Tongue (tissue), 1 donor: ENCODE measurements at regions not wholly inside any gene's neighbourhood (a gene's known extent, or its start where the extent isn't known, plus 50 kb on each side); places are given as distances from the start of the nearest gene placed in this dataset.
A peak's percentile ranks its signal among the peaks of the same experiment; 100 is the strongest.

Experiments used
- DNase-seq: peaks from one replicate; pipeline ENCODE4 v3.0.0-alpha.2; 2015

DNA sequence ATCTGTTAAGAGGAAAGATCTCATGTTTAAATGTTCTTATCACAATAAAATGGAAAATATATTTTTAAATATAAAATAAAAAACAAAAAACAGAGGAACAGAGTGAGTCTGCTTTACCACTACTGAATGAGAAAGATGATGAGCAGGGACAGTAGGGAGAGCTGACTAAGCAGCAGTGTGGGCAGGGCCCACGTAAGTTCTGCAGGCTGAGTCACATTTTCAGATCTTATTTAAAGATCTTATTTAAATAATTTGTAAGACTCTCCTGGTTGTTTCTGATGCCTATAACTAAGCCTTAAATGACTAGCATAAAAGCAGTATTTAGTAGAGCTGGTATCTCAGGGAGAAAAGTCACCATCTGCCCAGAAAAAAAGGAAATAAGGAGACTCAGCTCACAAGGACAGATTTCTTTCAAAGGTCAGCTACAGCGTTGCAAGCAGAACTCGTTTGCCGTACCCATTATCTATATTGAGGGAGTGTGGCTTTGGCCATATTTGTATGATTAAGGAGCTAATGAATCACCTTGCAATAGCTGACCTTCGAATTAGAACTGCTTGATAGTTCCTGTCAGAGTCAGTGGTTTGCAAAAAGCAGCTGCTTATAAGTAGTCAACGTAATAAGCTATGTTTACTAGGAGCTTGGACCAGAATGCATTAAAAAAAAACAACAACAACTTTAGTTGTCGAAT is 322.1 kb upstream of the CHAC2 start:
- no peak for DNase-seq

DNA sequence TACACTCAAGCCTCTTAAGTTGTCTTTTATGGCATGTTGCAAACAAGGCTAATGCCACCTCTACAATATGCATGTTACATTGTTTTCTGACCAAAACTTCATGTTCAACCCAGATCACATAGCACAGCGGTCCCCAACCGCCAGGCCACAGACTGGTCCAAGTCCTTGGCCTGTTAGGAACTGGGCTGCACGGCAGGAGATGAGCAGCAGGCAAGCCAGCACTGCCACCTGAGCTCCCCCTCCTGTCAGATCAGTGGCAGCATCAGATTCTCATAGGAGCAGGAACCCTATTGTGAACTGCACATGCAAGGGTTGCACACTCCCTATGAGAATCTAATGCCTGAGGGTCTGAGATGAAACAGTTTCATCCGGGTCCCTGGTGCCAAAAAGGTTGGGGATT is 324.8 kb upstream of the CHAC2 start:
- DNase-seq: no peak

DNA sequence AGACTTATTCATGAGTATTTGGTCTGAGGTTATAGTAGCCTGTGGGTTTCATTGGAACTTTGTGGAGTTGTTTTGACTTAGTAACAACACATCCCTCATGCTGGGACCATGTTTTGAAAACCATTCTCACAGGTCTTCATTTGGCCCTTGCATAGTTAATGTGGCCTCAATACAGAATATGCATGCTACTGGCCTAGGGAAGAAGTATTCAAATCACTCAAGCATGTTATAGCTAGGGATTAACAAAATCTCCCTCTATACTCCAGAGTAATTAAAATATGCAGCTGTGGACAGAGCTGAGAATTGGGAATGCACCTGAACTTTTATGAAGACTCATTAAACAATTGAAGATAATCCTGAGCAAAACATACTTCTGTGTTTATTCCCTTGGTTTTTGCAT is 325.5 kb upstream of the CHAC2 start:
- DNase-seq: no peak

DNA sequence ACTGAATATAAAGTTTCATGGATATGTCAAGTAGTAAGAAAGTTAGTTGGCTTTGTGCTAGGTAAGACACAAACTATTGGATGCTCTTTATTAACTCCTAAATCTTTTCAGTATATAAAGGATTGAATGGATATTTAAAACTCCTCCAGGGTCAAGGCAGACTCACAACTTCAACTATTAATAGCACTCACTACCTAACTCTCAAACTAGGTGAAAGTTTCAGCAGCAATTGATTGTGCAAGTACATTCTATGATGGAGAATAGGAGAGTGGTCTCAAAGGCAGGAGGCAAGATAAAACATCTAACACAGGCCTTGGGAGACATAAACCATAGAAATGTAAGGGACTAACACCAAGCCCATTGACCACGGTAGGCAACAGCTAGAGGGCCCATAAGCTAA is 328.9 kb upstream of the CHAC2 start:
- DNase-seq: no peak

DNA sequence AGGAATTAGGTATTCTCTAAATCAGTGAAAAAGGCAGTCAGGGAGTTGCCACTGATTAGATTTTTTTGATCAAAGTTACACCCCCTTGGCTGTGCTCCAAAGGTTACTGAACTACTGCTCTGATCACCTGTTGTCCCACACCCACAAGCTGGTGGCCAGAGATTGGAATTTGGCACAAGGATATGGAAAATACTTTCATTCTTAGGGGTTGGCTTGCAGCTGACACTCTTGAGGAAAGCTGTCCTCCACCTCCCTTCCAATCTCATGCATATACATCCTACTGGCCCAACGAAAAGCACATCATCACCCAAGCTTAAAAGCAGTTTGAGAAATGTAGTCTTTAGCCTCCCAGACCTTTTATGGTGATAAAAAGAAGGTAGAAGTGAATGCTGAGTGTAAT is 329.5 kb upstream of the CHAC2 start:
- peak; percentile 81 for DNase-seq

DNA sequence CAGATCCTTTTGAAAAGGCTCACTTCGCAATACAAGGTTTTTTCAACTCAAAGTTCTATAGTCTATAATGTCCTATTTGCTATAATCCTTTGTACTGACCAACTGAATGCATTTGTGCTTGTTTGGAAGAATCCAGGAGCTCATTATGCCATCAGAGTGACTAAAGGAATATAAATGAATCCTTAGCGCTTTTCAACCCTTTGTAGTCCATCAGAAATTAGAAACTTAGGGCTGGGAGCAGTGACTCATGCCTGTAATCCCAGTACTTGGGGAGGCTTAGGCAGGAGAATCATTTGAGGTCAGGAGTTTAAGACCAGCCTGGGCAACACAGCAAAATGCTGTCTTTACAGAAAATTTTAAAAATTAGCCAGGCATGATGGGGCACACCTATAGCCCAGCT is 330.2 kb upstream of the CHAC2 start:
- peak; percentile 17 for DNase-seq

DNA sequence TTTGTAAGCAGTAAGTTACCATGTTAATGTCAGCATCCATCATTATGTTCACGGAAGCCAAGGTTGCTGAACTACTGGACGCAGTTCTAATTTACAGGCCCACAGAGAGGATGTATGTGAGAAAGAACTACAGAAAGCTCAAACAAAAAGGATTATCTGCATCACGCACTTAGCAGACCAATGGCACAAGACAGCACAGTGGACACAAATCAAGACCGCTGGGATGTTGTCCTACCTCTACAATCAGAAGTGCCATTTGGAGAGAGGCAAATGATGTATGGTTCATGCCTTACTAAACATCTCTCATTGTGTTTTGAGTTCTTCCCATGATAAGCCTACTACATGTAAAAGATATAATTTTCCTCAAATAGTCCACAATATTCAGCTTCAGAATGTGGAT is 330.7 kb upstream of the CHAC2 start:
- DNase-seq: no peak

DNA sequence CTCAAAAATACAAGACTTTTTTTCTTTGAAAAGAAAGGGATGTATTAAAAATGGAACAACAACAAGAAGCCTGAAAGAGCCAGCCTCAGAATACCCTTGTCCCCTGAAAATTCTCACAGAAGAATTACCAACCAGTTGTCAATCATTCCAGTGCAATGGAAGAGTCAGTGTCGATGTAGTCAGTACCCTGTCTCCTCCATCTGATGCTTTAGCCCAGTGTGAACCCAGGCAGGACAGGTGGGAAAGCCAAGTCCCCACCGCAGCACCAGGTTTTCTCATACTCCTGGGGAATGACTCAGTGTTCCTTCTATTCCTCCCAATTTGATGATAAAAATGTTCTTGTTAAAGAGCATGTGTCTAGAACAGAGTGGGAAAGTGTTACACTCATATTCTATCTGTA is 332.0 kb upstream of the CHAC2 start:
- no peak for DNase-seq

DNA sequence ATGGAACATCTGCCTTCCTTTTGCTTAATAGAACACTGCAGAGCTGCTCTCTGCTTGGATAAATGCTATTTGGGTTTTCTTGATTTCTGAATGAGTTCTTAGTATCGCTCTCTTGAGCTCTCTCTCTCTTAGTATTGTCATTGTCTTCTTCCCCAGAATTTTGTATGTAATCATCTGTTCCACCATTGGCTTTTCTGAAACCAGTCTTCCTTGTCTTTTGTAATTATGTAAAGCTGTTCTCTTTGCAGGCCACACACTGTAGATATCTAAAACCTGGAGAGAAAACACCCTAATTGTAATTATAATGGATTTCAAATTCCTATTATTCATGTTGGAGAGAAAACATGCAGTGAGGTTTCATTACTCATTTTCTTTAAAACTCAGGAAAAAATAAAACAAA is 333.1 kb upstream of the CHAC2 start:
- DNase-seq: no peak

DNA sequence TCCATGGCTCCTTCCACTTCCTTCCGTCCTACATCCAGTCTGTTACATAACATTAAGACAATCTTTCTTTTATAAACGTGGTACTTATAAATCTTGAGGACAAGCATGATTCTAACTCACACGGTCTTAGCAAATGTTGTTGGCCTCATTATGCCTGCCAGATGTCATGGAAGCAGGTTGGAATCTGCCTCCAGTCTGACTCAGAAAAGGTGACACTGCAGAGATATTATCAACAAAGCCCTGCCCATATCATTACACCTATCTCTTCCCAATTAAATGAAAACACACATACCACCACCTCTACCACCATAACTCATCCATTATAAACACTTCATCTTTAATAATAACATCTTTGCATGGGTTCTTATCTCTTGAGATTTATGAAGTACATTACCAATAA is 334.7 kb upstream of the CHAC2 start:
- DNase-seq: no peak

DNA sequence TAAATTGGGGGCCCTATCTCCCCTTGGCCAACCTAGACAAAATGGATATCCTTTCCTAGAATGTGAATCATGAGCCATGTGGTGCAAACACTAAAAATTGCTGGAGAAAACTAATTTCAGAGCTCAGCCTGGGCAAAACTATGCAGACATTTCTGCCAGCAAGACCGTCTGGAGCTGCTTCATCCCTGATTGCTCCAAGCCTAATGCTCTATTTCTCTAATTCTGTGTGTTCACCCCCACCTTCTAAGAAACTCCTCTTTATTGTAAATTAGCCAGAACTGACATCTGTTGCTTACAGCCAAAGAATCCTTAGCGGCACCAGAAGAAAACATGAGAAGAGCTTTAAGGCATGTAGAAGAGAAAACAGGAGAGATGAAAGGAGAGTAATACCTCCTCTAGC is 337.7 kb upstream of the CHAC2 start:
- DNase-seq: no peak

DNA sequence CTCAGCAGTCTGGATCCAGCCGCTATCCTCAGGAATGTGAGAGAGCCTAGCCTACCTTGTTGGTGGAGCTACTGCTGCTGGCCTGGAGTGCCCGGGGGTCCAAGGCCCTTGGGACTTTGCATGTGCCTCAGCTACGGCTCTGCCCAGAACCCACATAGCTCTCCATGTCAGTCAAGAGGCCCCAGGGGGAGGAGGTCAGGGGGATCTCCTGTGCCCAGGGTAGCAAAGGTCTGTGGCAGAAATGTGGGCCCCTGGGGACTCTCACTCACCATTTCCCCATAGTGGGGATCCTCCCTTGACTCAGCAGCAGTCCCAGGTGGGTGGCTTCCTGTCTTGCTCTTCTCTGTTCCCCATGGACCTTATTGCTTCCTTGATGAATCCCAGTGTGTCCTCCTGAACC is 342.7 kb upstream of the CHAC2 start:
- no peak for DNase-seq

DNA sequence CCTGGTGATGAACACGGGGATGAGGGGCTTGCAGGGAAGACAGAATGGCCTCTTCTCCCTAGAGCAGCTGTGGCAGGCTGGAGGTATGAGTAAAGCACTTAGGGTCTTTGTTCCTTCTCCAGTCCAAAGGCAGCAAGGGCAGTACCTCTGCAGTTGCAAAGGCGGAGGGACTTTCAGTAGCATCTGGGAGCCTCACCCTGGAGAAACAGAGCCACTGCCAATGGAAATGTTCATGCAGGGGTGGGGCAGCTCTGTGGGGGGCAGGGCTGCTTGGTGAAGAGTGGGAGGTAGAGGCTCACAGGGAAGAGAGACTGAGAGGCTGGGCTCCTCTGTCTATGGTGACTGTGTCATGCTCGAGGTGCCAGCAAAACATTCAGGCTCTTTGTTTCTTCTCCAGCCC is 344.1 kb upstream of the CHAC2 start:
- DNase-seq: no peak

DNA sequence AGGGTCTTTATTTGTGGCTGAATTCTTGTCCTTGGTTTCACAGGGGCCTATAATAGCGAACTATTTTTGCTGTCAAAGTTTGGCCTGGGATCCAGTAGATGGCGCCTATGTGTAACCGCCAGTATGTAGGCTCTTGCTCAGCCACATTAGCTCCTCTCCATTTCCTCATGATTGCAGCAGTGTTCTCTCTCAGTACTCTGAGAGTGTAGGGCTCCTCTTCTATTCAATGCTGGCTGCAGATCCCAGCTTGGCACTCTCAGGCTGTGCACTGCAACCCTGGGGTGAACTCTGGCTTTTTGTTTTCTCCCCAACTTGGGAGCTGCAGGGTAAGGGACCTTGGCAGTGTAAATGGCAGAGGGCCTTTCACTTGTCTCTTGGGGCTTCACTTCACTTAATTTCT is 344.6 kb upstream of the CHAC2 start:
- DNase-seq: no peak

DNA sequence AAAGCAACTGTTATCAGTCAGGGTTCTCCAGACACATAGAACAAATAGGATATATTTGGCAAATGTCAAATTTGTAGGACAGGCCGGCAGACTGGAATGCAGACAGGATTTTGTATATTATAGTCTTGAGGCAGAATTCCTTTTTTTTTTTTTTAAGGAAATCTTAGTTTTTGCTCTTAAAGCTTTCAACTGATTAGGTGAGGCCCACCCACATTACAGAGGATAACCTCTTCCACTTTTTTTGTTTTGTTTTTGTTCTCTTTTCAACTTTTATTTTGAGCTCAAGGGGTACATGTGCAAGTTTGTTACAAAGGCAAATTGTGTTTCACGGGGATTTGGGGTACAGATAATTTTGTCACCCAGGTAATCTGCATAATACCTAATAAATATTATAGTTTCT is 350.2 kb upstream of the CHAC2 start:
- no peak for DNase-seq

DNA sequence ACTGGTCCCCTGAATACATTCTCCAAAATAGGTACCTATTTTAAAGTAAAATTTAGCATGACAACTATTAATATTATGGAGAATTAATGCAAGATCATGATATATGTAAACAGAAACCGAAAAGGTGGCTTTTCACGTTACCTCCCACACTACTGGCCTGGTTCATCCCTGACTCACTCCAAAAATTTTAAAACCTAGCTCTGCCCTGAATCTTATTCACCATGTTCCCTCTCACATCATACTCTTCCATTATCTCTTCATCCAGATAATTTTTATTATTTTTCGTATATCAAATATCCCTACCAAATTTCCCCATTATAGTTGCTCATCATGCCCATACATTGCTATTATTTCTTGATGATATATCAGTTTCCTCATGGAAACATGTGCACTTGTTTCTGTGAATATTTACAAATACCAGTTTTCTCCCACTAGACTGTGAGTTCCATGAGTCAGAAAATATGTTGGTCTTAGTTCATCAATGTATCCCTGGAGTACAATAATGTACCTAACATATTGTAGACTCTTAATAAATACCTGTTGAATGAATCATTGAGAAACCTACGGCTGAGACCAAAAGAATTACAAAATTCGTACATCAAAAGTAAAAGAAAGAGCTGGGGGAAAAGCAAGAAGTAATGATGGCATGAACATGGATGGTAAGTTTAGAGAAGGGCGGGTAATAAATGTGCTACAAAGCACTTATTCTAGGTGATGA is 360.1 kb upstream of the CHAC2 start:
- DNase-seq: no peak

DNA sequence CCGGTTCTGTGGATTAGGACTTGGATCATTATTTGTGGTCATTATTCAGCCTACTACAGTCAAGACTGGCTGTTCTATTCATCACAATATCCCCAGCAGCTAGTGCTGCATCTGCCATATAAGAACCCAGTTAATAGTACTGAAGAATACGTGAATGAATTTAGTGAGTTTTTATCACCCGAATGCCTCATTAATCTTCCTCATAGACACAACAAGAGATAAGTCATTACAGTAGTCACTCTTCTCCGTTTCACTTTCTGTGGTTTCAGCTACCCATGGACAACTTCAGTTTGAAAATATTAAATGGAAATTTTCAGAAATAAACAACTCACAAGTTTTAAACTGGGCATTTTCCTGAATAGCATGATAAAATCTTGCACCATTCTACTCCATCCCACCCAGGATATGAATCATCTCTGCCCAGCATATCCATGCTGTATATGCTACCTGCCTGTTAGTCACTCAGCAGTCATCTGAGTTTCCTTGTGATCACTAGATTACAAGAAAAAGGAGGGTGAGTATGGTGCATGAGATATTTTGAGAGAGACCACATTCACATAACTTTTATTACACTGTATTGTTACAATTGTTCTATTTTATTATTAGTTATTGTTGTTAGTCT is 363.7 kb upstream of the CHAC2 start:
- no peak for DNase-seq

DNA sequence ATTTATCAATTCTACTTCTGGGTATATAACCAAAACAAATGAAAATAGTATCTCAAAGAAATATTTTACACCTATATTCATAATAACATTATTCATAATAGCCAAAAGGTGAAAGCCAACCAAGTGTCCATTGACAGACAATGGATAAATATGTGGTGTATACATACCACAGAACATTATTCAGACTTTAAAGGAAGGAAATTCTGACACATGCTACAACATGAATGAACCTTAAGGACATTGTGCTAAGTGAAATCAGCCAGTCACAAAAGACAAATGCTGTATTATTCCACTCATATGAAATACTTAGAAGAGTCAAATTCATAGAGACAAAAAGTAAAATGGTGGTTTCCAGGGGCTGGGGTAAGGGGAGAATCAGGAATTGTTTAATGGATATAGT is 370.5 kb upstream of the CHAC2 start:
- DNase-seq: no peak

DNA sequence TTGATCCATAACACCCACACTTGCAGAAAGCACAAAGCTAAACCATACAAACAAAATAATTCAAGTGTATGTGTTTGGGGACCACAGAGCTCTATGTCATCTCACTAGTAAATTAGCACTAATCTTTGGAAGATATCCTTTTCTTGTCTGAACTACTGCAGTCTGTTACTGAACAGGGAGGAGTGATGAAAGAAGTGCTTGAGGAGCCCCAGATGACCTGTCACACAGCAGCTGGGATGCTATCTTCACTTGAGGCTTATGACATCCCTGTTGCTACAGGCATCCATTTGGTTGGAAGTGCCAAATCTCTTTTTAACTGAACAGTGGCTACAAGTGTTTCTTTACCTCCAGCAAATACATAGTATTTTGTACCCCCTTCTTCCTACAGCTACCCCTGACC is 386.3 kb upstream of the CHAC2 start:
- DNase-seq: no peak

DNA sequence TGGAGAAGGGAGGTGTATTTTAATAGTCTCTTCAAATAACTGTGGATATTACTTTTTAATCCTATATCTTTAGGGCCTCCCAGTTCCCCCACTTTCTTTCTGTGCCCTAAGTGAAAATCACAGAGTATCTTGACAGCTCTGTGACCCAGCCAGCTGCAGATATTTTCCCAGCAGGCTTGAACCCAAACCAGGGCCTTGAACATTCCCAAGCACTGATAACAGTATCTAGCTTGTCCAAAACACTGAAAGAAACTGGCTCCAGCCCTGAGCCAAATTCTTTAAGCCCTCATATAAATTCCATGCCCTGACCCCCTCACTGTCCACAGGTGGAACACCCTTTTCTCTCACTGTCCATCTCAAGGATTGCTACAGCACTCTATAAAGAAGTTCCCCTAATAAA is 388.1 kb upstream of the CHAC2 start:
- DNase-seq: no peak

DNA sequence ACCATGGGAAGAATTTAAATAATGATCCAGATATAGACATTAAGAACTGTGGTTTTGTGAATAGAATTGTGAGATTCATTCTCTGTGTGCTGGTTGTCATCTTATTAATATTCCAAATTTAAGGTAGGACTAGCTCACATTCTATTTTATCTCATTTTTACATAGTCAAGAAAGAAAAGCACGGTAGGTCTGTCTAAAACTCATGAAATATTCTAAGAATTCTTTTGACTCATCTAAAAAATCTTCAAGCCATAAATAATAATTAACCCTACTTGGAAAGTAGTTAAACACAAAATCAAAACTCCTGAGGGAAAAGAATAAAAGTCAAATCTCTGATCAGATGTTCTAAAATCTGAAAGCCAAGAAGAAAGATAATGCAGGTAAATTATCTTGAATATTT is 388.8 kb upstream of the CHAC2 start:
- no peak for DNase-seq

DNA sequence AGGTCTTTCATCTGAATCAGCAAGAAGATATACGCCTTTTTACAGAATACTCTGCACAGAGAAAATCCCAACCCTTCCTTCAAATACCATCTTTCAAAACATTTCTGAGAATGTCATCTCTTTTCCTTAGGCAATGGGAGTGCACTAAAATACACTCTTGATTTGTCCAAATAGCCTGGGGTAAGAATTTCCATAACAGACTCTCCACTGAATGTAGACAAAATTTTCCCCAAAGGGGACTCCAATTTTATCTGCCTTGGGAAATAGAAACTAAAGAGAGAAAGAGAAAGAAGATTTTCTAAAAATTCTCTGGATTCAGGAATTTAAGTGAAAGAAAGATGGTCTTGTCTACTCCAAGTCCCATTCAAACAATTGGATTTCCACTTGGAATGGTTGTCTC is 394.5 kb upstream of the CHAC2 start:
- no peak for DNase-seq

DNA sequence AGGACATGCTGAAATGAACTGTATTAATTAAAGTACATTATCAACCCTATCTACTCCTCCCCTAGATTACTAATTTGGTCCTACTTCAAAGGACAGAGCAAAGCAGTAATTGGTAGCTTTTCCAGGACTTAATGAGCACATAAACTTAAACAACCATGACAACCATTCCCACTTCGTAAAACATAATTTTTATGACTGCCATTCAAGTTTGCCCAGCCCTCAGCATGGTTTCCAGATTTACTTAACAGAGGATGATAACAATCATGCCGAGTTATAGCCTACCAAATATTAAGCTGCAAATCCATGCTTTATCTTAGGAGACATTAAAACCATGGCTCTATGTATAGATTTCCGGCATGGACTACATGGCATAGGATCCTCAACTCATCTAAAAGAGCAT is 401.1 kb upstream of the CHAC2 start:
- DNase-seq: no peak

DNA sequence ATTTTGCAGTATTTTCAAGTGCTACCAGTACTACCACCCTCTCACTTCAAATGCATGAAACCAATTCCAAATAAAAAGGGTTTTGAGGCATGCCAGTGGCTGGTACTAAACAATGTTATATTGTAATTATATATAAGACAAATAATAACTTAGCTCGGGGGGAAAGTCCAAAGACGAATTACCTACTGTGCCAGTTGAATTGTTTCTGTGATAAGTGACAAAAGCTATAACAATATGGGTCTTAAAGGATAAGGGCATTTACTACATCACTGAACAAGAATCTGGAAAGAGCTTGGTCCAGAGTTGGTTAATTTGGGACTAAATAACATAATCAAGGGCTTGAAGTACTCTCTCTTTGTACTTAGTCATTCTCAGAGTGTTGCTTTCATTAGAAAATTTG is 404.7 kb upstream of the CHAC2 start:
- no peak for DNase-seq
